ENCODE measurements at regions not wholly inside any gene's neighbourhood (a gene's known extent, or its start where the extent isn't known, plus 50 kb on each side); places are given as distances from the start of the nearest gene placed in this dataset.

DNA sequence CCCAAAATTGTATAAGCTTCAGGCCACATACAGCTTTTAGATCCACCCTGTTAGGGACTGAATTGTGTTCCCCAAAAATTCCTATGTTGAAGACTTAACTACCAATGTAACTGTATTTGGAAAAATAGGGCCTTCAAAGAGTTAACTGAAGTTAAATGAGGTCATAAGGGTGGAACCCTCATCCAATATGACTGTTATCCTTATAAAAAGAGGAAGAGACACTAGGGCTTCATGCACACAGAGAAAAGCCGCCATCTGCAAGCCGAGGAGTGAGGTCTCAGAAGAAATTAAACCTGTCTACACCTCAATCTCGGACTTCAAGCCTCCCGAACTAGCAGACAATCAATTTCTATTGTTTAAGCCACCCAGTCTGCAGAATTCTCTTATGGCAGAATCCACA, 317.9 kb upstream of the NFE2L3 start:
- TF ChIP-seq, protein P1, sequence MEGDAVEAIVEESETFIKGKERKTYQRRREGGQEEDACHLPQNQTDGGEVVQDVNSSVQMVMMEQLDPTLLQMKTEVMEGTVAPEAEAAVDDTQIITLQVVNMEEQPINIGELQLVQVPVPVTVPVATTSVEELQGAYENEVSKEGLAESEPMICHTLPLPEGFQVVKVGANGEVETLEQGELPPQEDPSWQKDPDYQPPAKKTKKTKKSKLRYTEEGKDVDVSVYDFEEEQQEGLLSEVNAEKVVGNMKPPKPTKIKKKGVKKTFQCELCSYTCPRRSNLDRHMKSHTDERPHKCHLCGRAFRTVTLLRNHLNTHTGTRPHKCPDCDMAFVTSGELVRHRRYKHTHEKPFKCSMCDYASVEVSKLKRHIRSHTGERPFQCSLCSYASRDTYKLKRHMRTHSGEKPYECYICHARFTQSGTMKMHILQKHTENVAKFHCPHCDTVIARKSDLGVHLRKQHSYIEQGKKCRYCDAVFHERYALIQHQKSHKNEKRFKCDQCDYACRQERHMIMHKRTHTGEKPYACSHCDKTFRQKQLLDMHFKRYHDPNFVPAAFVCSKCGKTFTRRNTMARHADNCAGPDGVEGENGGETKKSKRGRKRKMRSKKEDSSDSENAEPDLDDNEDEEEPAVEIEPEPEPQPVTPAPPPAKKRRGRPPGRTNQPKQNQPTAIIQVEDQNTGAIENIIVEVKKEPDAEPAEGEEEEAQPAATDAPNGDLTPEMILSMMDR (IDR thresholded peaks at IDR 0.05 in 4 of 5, conservative IDR thresholded peaks at IDR 0.05 in 1 of 5): no peak
- no peak for TF ChIP-seq POLR2A (IDR thresholded peaks at IDR 0.05)

Data from gastrocnemius medialis (tissue), 4 donors.